ENCODE measurements at regions not wholly inside any gene's neighbourhood (a gene's known extent, or its start where the extent isn't known, plus 50 kb on each side); places are given as distances from the start of the nearest gene placed in this dataset.

- no peak for DNase-seq
These were observed 81.7 kb upstream of the MAFB start for GRCh38 chr20:40770564-40771307.

GRCh38 chr20:40771308-40771610 is 82.2 kb upstream of the MAFB start:
- DNase-seq, result no peak

GRCh38 chr20:40771848-40772511 is 82.9 kb upstream of the MAFB start:
- DNase-seq, result no peak

GRCh38 chr20:40773376-40773775 is 84.3 kb upstream of the MAFB start:
- no peak for DNase-seq

- no peak for DNase-seq
These were observed 85.2 kb upstream of the MAFB start for GRCh38 chr20:40774252-40774651.

- no peak for DNase-seq
These were observed 86.6 kb upstream of the MAFB start for GRCh38 chr20:40775561-40776146.

GRCh38 chr20:40776466-40777457 is 87.7 kb upstream of the MAFB start:
- no peak for DNase-seq

- no peak for DNase-seq
These were observed 88.6 kb upstream of the MAFB start for GRCh38 chr20:40777653-40778052.

GRCh38 chr20:40778894-40779496 is 90.0 kb upstream of the MAFB start:
- DNase-seq, result no peak

- no peak for DNase-seq
These were observed 92.4 kb upstream of the MAFB start for GRCh38 chr20:40781327-40782042.

- no peak for DNase-seq
These were observed 93.0 kb upstream of the MAFB start for GRCh38 chr20:40782043-40782368.

GRCh38 chr20:40785346-40785745 is 96.3 kb upstream of the MAFB start:
- no peak for DNase-seq

- no peak for DNase-seq
These were observed 97.3 kb upstream of the MAFB start for GRCh38 chr20:40786336-40786735.

GRCh38 chr20:40787941-40788340 is 98.9 kb upstream of the MAFB start:
- no peak for DNase-seq

GRCh38 chr20:40797425-40797824 is 108.4 kb upstream of the MAFB start:
- DNase-seq, result no peak

- no peak for DNase-seq
These were observed 109.0 kb upstream of the MAFB start for GRCh38 chr20:40798066-40798465.

GRCh38 chr20:40802886-40803285 is 113.8 kb upstream of the MAFB start:
- DNase-seq, result no peak

GRCh38 chr20:40803381-40803780 is 114.3 kb upstream of the MAFB start:
- DNase-seq, result no peak

GRCh38 chr20:40805592-40805991 is 116.6 kb upstream of the MAFB start:
- DNase-seq, result no peak

GRCh38 chr20:40806929-40807820 is 118.1 kb upstream of the MAFB start:
- no peak for DNase-seq

- no peak for DNase-seq
These were observed 118.8 kb upstream of the MAFB start for GRCh38 chr20:40807821-40808170.

Data from DMS79 treated with DMSO at 0.1 percent for 48 hours (cell line).